ENCODE measurements at regions not wholly inside any gene's neighbourhood (a gene's known extent, or its start where the extent isn't known, plus 50 kb on each side); places are given as distances from the start of the nearest gene placed in this dataset.

DNA sequence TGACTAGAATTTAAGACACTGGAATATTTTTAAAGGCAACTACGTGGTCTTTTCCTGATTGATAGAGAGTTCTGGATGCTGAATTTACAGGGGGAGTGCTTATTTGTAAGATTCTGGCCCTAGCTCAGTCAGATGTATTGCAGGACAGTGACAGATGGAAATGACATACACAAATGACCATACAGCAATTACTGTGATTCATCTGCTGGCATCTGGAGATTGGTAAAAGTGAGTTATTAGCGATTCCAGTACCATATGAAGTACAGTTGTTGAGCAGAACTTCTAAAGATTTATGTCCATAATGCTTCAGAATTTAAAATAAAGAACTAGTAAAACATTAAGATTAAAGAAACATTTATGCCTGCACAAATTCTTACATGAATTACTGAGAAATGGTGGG, 243.2 kb downstream of the CRPPA start:
- no peaks in the 10 kb centered on the region for H3K4me1 ChIP-seq
- DNase-seq: no peak
- H3K27ac ChIP-seq: no peak overlapping the region
- no peaks in the 10 kb centered on the region for H3K27me3 ChIP-seq
- H3K9me3 ChIP-seq: no peaks in the 10 kb centered on the region
- TF ChIP-seq POLR2A (IDR thresholded peaks at IDR 0.05): no peak
- TF ChIP-seq, protein P1, sequence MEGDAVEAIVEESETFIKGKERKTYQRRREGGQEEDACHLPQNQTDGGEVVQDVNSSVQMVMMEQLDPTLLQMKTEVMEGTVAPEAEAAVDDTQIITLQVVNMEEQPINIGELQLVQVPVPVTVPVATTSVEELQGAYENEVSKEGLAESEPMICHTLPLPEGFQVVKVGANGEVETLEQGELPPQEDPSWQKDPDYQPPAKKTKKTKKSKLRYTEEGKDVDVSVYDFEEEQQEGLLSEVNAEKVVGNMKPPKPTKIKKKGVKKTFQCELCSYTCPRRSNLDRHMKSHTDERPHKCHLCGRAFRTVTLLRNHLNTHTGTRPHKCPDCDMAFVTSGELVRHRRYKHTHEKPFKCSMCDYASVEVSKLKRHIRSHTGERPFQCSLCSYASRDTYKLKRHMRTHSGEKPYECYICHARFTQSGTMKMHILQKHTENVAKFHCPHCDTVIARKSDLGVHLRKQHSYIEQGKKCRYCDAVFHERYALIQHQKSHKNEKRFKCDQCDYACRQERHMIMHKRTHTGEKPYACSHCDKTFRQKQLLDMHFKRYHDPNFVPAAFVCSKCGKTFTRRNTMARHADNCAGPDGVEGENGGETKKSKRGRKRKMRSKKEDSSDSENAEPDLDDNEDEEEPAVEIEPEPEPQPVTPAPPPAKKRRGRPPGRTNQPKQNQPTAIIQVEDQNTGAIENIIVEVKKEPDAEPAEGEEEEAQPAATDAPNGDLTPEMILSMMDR (IDR thresholded peaks at IDR 0.05): no peak
- WGBS, 2 donors: 75 to 76% methylated on average over 2 of the region's 2 CpGs
- H3K36me3 ChIP-seq: no peaks in the 10 kb centered on the region
- intact Hi-C loops (cut with DNase I): no loop called here
- H3K4me3 ChIP-seq (replicated peaks in 1 of 3): no peak overlapping the region

DNA sequence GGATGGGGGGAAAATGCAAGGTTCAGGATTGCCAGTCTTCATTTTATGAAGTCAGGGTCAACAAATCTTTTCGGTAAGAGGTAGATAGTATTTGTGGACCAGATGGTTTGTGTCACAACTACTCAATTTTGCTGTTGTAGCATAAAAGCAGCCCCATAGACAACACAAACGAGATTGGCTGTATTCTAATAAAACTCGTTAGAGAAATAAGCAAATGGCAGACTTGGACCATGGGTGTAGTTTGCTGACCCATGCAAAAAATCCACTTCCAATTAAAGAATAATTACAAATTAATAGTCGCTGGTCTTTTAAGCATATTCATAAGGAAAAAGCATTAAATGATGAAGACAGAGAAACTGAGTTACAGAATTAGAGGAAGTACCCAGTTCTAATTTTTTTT, 247.1 kb downstream of the CRPPA start:
- H3K36me3 ChIP-seq: no peaks in the 10 kb centered on the region
- H3K4me3 ChIP-seq (replicated peaks in 1 of 3): no peak overlapping the region
- H3K27me3 ChIP-seq: no peaks in the 10 kb centered on the region
- TF ChIP-seq, protein P1 (IDR thresholded peaks at IDR 0.05): no peak
- no peak for TF ChIP-seq POLR2A (IDR thresholded peaks at IDR 0.05)
- DNase-seq: no peak
- 91% methylated on average over 4 of the region's 4 CpGs for WGBS, 2 donors
- no peaks in the 10 kb centered on the region for H3K9me3 ChIP-seq
- no peak overlapping the region for H3K27ac ChIP-seq
- H3K4me1 ChIP-seq: no peaks in the 10 kb centered on the region
- intact Hi-C loops (cut with DNase I): no loop called here

DNA sequence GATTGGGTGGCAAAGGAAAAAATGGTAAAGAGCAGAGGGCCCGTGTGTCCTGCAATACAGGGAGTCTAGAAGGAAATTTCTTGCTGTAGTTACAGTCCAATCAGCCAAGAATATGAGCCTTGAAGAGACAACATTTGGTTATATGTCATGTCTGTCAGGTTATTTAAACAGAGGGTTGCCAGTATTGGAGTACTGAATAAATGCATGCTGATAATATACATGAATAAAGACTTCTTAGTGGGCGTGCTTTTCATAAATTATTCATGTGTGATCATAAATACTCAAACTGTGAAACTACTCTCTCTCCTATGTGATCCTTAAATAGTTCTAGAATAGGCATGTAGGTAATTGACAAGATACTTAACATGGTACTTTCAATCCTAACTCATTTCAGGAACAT, 249.0 kb downstream of the CRPPA start:
- no peak overlapping the region for H3K27ac ChIP-seq
- intact Hi-C loops (cut with DNase I): no loop called here
- no peak for DNase-seq
- TF ChIP-seq POLR2A (IDR thresholded peaks at IDR 0.05): no peak
- no peak overlapping the region for H3K4me3 ChIP-seq (replicated peaks in 1 of 3)
- WGBS, 2 donors: 85 to 97% methylated on average over 2 of the region's 2 CpGs
- no peaks in the 10 kb centered on the region for H3K4me1 ChIP-seq
- no peaks in the 10 kb centered on the region for H3K36me3 ChIP-seq
- H3K9me3 ChIP-seq: no peaks in the 10 kb centered on the region
- no peaks in the 10 kb centered on the region for H3K27me3 ChIP-seq

DNA sequence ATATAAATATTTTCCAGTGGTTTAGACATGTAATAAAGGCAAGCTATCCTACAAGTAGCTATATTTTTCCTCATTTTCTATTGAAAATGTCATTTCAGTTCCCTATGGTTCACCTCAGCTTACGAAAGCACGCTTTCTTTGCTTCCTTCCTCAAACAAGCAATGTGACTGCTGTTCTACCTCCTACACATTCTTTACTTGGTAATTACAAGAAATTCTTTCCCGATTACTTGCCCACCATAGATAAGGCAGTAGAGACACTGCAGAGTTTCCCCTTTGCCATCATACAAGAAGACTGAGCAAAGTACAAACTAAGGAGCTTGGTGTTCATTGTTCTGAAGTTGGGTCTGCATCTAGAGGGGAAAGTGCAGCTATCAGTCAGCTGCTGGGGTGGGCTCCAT, 249.4 kb downstream of the CRPPA start:
- Histone ChIP-seq H3K4me3 (replicated peaks in 1 of 3) (no peak overlapping the region), H3K4me1 (no peaks in the 10 kb centered on the region), H3K27me3 (no peaks in the 10 kb centered on the region), H3K36me3 (no peaks in the 10 kb centered on the region), H3K27ac (no peak overlapping the region), H3K9me3 (no peaks in the 10 kb centered on the region)
- WGBS, 2 donors: 91 to 92% methylated on average over 3 of the region's 3 CpGs
- intact Hi-C loops (cut with DNase I): no loop called here
- TF ChIP-seq, protein P1 (IDR thresholded peaks at IDR 0.05): no peak
- TF ChIP-seq POLR2A (IDR thresholded peaks at IDR 0.05): no peak
- no peak for DNase-seq

DNA sequence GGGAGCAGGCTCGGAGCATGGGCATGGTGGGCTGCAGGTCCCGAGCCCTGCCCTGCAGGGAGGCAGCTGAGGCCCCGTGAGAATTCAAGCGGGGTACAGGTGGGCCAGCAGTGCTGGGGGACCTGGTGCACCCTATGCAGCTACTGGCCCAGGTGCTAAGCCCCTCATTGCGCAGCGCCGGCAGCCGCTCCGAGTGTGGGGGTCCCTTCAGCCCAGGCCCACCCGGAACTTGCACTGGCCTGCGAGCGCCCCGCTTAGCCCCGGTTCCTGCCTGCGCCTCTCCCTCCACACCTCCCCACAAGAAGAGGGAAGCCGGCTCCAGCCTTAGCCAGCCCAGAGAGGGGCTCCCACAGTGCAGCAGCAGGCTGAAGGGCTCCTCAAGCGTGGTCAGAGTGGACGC, 250.7 kb downstream of the CRPPA start:
- Histone ChIP-seq H3K36me3 (no peaks in the 10 kb centered on the region), H3K27ac (no peak overlapping the region), H3K4me3 (replicated peaks in 1 of 3) (no peak overlapping the region), H3K9me3 (no peaks in the 10 kb centered on the region), H3K27me3 (no peaks in the 10 kb centered on the region), H3K4me1 (no peaks in the 10 kb centered on the region)
- 95 to 97% methylated on average over 4 to 6 of the region's 18 CpGs for WGBS, 2 donors
- intact Hi-C loops (cut with DNase I): no loop called here
- DNase-seq: peak in 1 of 2 donors; percentile 2
- TF ChIP-seq POLR2A (IDR thresholded peaks at IDR 0.05): no peak
- TF ChIP-seq, protein P1 (IDR thresholded peaks at IDR 0.05): no peak

DNA sequence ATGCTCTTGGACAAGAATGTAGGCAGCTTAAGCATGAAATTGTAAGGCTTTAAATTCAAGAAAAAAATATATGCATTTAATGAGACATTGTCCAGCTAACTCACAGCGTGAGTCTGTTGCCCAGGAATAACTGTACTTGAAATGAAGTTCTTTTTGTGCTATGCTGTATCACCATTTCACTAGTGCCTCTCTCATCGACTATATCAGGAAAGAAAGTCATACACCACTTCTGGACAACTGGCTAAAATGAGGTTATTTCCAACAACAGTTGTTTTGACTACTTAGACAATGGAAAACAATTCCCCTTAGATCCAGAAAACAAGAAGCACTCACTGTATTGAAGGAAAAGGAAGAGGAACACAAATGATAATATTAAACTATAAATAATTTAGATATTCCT, 251.8 kb downstream of the CRPPA start:
- Histone ChIP-seq H3K27ac (no peak overlapping the region), H3K36me3 (no peaks in the 10 kb centered on the region), H3K27me3 (no peaks in the 10 kb centered on the region), H3K9me3 (no peaks in the 10 kb centered on the region), H3K4me1 (no peaks in the 10 kb centered on the region), H3K4me3 (replicated peaks in 1 of 3) (no peak overlapping the region)
- DNase-seq: no peak
- TF ChIP-seq, protein P1 (IDR thresholded peaks at IDR 0.05): no peak
- no peak for TF ChIP-seq POLR2A (IDR thresholded peaks at IDR 0.05)
- intact Hi-C loops (cut with DNase I): no loop called here
- WGBS, 2 donors: 72 to 80% methylated on average over 2 of the region's 2 CpGs

Measured in thyroid gland (tissue), 4 donors.